ENCODE measurements at regions not wholly inside any gene's neighbourhood (a gene's known extent, or its start where the extent isn't known, plus 50 kb on each side); places are given as distances from the start of the nearest gene placed in this dataset.
A peak's percentile ranks its signal among the peaks of the same experiment; 100 is the strongest.
"Not testable (repeated sequence)": the region's sequence is repeated elsewhere in the genome, so short reads cannot be mapped to it uniquely, and the experiment has no call there.

DNA sequence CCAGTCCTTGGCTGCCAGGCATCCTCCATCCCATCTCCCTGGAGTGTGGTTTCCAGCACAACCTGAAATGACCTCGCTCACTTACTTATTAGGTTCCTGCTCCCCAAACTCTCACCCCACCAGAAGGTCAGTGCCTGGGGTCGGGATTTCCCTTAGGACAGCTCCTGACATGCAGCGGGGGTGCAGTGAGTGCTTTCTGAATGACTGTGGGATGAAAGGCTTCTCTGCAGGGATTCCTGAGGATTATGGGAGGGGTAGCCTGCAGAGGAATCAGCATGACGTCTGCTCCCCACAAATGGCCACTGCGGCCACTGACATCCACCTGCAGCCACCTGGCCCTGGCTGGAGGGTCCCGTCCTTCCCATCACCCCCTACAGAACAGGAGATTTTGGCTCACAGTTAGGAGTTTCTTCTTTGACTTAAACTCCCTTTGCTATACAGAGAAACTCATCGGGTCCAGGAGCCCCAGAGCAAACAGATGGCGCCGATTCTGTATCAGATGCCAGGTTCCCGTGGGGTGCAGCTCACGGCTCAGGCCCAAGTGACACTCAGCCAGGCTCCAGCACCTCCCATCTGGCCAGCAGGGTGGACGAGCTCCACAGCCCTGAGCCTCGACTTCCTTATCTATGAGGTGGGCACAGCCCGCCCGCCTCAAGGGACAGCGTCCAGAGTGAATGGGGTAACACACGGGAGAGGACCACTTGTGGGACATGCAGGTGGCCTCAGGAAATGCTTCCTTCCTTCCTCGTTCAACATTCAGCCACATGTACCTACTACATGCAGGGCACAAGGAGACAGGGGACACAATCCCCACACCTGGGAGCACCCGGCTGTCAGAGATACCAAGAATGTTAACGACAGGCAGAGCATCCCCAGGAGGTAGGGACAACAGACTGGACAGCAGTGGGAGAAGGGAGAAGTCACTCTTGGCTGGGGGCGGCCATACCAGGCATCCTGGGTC, 69.8 kb downstream of the RMI2 start:
- peak in 2 of 10 donors; percentile 61 to 67 for DNase-seq
- intact Hi-C loops (cut with DNase I) = no loop called here

- peak in 2 of 10 donors; percentile 1 to 39 for DNase-seq
- intact Hi-C loops (cut with DNase I) = no loop called here
These were observed 71.2 kb downstream of the RMI2 start for GRCh38 chr16:11416228-11417001.

GRCh38 chr16:11417487-11417886, 72.2 kb downstream of the RMI2 start:
- intact Hi-C loops (cut with DNase I) = no loop called here
- peak in 1 of 10 donors; percentile 72 for DNase-seq

DNA sequence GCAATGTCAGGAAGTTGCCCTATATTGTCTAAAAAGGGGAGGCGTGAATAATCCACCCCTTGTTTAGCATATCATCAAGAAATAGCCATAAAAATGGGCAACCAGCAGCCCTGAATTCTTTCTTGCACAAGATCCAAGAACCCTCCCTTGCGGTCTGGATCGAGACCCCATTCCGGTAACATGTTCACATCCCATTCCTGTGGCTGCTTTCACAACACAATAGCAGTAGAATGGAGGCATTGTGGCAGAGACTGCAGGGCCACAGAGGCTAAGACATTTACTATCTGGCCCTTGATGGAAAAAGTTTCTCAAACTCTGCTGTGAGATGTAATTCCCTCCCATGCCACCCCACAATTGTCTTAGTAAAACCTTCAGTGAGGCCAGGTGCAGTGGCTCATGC, 73.2 kb downstream of the RMI2 start:
- DNase-seq = peak in 2 of 10 donors; percentile 2 to 9
- intact Hi-C loops (cut with DNase I) = no loop called here

DNA sequence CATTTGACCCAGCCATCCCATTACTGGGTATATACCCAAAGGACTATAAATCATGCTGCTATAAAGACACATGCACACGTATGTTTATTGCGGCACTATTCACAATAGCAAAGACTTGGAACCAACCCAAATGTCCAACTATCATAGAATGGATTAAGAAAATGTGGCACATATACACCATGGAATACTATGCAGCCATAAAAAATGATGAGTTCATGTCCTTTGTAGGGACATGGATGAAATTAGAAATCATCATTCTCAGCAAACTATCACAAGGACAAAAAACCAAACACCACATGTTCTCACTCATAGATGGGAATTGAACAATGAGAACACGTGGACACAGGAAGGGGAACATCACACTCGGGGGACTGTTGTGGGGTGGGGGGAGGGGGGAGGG, 74.8 kb downstream of the RMI2 start:
- DNase-seq; intact Hi-C loops (cut with DNase I): not testable (repeated sequence)

DNA sequence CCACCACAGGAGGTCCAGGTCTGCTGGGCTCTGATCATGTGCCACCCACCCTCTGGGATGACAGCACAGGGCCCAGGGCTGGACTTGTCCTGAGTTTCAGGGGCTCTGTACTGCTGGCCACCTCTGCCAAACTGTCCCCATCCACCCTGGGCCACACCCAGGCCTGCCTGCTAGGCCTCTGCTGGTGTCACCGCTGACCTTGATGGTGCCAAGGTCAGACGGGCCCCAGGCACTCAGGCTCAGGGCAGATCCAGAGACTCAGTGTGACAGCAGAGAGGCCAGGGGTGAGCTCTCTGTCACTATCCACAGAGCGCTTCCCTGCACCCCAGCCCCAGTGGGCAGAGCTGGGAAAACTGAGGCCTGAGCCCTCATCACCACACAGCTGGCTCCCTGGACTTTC, 75.6 kb downstream of the RMI2 start:
- DNase-seq = no peak
- intact Hi-C loops (cut with DNase I) = no loop called here

GRCh38 chr16:11422381-11423314, 77.4 kb downstream of the RMI2 start:
- intact Hi-C loops (cut with DNase I) = no loop called here
- no peak for DNase-seq

GRCh38 chr16:11423315-11424117, 78.3 kb downstream of the RMI2 start:
- peak in 1 of 10 donors; percentile 70 for DNase-seq
- intact Hi-C loops (cut with DNase I) = no loop called here

- intact Hi-C loops (cut with DNase I) = no loop called here
- no peak for DNase-seq
These were observed 78.8 kb downstream of the RMI2 start for GRCh38 chr16:11424118-11424460.

- intact Hi-C loops (cut with DNase I) = no loop called here
- peak in 1 of 10 donors; percentile 80 for DNase-seq
These were observed 79.9 kb downstream of the RMI2 start for GRCh38 chr16:11425140-11425539.

DNA sequence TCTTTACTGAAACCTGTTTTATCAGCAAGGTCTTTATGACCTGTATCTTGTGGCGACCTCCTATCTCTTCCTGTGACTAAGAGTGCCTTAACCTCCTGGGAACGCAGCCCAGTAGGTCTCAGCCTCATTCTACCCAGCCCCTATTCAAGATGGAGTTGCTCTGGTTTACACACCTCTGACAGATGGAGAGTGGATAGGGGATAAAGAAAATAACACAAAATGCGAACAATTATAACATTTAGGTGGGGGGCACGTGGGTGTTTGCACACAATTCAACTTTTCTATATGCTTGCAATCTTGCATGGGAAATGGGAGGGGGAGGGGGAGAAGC, 83.3 kb downstream of the RMI2 start:
- no peak for DNase-seq
- intact Hi-C loops (cut with DNase I) = no loop called here

DNA sequence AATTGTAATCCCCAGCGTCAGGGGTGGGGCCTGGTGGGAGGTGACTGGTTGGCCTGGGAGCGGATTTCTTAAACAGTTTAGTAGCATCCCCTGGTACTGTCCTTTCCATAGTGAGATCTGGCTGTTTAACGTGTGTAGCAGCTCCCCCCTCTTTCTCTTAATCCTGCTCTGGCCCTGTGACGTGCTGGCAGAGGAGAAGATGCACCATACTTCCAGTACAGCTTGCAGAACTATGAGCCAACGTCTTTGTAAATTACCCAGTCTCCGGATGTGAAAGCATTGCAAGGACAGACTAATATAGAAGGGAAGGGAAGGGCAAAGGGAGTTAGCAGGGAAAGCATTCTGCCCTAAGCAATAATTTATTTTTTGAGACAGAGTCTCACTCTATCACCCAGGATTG, 83.9 kb downstream of the RMI2 start:
- DNase-seq = peak in 2 of 10 donors; percentile 33 to 45

DNA sequence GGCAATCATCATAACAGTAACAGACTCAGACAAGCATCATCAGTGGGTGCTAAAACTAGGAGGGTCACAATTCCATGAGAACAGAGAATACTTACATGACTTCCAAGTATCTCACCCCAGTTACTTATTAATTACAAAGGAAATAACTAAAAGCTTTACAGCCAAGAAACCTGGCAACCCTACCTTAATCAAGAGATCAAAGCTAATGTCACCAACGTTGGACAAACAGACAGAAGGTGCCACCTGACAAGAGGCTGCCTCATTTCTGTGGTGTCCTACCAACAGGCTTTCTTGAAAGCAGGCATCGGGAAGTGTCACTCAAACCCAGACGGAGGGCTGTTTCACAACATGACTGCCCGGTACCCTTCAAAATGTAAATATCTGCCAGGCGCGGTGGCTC, 84.6 kb downstream of the RMI2 start:
- intact Hi-C loops (cut with DNase I) = no loop called here

More for the DNA sequence above, 83.9 kb downstream of the RMI2 start:
- intact Hi-C loops (cut with DNase I) = no loop called here

DNA sequence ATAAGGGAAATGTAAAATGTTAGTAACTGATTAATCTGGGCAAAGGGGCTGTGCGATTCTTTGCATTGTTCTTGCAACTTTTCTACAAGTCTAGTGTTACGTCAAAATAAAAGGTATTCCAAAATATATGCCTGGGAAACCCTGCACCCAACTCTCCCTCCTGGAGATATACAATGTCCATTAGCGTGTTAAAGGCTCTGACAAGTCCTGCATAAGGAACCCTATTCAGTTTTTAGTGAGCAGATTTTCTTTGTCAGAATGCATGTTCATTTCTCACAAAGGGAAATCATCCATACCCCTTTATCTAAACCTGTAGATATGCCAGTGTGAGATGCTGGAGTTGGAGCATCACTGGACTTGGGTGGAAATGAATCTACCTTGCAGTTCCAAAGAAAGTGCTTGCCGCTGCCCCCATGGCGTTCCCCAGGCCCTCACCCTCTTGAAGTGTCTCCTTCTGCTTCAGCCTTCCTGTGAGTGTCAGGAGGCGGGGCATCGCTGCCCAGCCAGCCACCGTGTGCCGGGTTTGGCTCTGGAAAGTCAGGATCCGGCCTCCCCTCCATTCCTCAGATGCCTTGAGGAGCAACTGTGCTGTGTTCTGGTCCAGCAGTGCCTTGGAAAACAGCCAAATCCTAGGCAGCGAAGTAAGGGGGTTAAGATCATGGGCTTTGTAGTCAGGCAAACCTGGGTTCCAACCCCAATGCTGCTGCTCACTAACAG, 85.5 kb downstream of the RMI2 start:
- DNase-seq = peak in 2 of 10 donors; percentile 33 to 43
- intact Hi-C loops (cut with DNase I) = no loop called here

More for the DNA sequence above, 84.6 kb downstream of the RMI2 start:
- peak in 2 of 10 donors; percentile 15 to 35 for DNase-seq

DNA sequence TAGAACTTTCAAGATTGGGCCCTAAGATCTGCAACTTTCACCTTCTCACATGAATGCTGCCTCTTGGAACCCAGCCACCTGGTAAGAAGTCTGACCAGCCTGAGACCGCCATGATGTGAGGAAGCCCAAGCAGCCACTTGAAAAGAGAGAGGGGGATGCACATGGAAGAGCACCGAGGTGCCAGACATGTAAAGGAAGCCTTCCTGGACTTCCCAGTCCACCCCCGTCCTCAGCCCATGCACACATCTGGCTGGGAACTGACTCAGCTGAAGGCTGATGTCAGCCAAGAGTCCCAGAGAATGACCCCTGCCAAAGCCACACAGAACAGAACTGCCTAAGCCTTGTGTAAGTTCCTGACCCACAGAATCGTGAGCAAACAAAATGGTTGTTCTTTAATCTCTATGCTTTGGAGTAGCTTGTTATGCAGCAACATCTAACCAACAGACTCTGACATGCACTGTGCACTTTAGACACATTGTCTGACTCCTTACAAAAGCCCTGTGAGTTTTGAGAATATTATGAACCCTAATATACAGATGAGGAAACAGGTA, 86.7 kb downstream of the RMI2 start:
- intact Hi-C loops (cut with DNase I) = no loop called here
- DNase-seq = peak in 2 of 10 donors; percentile 7 to 20

- intact Hi-C loops (cut with DNase I) = no loop called here
- peak in 1 of 10 donors; percentile 27 for DNase-seq
These were observed 87.7 kb downstream of the RMI2 start for GRCh38 chr16:11432856-11433395.

DNA sequence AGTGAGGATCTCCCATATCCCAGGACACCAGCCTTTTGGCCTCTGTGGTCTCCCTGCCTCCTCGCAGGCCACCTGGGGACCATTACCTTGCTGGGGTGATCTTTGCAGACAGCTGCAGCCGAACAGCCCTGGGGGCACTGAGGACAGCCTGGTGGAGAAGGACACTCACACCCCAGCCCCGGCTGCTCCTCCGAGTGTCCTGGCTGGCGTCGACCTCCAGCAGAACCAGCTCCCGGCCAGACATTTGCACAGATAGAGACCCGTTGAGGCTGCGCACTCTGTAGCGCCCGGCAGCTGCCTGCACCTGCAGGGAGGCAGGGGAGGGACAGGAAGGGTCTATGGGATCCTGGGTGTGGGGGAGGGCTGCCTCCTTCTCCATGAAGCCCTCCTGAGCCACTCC, 90.3 kb downstream of the RMI2 start:
- intact Hi-C loops (cut with DNase I) = no loop called here
- DNase-seq = peak in 2 of 10 donors; percentile 65 to 70

DNA sequence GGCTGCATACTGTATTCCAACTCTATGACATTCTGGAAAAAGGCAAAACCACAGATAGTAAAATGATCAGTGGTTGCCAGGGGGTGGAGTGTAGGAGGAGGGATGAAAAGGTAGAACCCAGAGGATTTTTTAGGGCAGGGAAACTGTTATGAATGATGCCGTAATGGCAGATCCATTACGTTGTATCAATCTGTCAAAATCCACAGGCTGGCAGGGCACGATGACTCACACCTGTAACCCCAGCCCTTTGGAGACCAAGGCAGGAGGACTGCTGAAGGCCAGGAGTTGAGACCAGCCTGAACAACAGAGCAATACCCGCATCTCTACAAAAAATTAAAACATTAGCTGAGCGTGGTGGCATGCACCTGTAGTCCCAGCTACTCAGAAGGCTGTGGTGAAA, 91.8 kb downstream of the RMI2 start:
- intact Hi-C loops (cut with DNase I) = no loop called here
- peak in 2 of 10 donors; percentile 12 to 49 for DNase-seq

Data from posterior cingulate gyrus (tissue), 11 donors.